Breast epithelium (tissue), 3 donors: ENCODE measurements at regions not wholly inside any gene's neighbourhood (a gene's known extent, or its start where the extent isn't known, plus 50 kb on each side); places are given as distances from the start of the nearest gene placed in this dataset.

Source experiments
- CTCF ChIP-seq, 3 donors: fragments of 450-650 bp; IDR thresholded peaks; one replicate each; pipeline ENCODE4 v1.5.1; 2016 to 2017; ENCODE audit warnings: antibody characterized with exemption in 3 of 3, mild to moderate bottlenecking in 3 of 3, moderate library complexity in 3 of 3
- POLR2A ChIP-seq: fragments of 450-650 bp; IDR thresholded peaks from one replicate; pipeline ENCODE4 v1.6.1; 2016; ENCODE audit warnings: antibody characterized with exemption, mild to moderate bottlenecking, moderate library complexity
- POLR2AphosphoS5 ChIP-seq, 3 donors: sonication (generic); formaldehyde crosslinking; IDR thresholded peaks; one replicate each; pipeline ENCODE4 v1.6.1; 2017; ENCODE audit warnings: antibody characterized with exemption in 3 of 3

DNA sequence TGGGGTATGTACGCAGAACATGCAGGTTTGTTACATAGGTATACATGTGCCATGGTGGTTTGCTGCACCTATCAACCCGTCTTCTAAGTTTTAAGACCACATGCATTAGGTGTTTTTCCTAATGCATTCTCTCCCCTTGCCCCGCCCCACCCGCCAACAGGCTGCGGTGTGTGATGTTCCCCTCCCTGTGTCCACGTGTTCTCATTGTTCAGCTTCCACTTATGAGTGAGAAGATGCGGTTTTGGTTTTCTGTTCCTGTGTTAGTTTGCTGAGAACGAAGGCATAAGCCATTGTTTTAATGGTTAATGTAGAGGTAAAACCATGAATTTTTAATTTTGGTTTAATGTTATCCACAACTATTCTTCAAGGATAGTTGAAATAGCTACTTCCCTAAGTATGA lies 346.8 kb upstream of the EPHA6 start:
- TF ChIP-seq POLR2AphosphoS5 (IDR thresholded peaks at IDR 0.05) (no peak), POLR2A (no peak), CTCF (IDR thresholded peaks at IDR 0.05) (no peak)
